ENCODE measurements at regions not wholly inside any gene's neighbourhood (a gene's known extent, or its start where the extent isn't known, plus 50 kb on each side); places are given as distances from the start of the nearest gene placed in this dataset.

DNA sequence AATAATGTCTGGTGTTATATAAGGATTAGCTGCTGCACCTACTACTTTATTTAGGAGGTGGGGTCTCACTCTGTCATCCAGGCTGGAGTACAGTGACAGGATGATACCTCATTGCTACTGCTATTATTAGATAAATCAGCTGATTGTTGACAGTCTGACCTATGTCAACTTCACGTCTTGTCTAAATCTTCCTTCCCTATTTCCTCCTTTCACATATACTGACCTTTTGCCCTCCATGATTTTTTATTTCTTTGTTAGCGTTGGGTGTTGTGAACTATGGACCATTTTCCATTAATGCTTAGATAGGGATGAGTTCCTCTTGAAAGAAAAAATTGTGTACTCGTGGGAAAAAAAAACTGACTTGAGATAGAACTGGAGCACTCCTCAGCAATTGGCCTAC is 109.9 kb upstream of the BEND6 start:
- TF ChIP-seq, protein P1, sequence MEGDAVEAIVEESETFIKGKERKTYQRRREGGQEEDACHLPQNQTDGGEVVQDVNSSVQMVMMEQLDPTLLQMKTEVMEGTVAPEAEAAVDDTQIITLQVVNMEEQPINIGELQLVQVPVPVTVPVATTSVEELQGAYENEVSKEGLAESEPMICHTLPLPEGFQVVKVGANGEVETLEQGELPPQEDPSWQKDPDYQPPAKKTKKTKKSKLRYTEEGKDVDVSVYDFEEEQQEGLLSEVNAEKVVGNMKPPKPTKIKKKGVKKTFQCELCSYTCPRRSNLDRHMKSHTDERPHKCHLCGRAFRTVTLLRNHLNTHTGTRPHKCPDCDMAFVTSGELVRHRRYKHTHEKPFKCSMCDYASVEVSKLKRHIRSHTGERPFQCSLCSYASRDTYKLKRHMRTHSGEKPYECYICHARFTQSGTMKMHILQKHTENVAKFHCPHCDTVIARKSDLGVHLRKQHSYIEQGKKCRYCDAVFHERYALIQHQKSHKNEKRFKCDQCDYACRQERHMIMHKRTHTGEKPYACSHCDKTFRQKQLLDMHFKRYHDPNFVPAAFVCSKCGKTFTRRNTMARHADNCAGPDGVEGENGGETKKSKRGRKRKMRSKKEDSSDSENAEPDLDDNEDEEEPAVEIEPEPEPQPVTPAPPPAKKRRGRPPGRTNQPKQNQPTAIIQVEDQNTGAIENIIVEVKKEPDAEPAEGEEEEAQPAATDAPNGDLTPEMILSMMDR (IDR thresholded peaks at IDR 0.05), result no peak
- TF ChIP-seq POLR2A (IDR thresholded peaks at IDR 0.05; ENCODE audit: low read length) (no peak), CEBPB (IDR thresholded peaks at IDR 0.05) (no peak), JUNB (IDR thresholded peaks at IDR 0.05) (no peak)
- TF ChIP-seq, protein P2, sequence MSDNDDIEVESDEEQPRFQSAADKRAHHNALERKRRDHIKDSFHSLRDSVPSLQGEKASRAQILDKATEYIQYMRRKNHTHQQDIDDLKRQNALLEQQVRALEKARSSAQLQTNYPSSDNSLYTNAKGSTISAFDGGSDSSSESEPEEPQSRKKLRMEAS (IDR thresholded peaks at IDR 0.05), result no peak
